HCT116 (cell line): ENCODE measurements at regions not wholly inside any gene's neighbourhood (a gene's known extent, or its start where the extent isn't known, plus 50 kb on each side); places are given as distances from the start of the nearest gene placed in this dataset.

Experiments used
- ATAC-seq: fragments of 200-7000 bp; cut with Tn5 transposase; 2 replicates; pipeline ENCODE4 v1.9.1; 2020; ENCODE audit warnings: mild to moderate bottlenecking, moderate library complexity
- BruUV-seq: library from RNA; stranded (reverse); fragments of 400-500 nt; replicated peaks from 2 replicates; lab custom pipeline; 2021; lab: Mats Ljungman, UMichigan
- CTCF ChIA-PET: fragments of 300-600 bp; sonication (Branson Sonifier 250); formaldehyde crosslinking; loops from one replicate; lab custom pipeline; 2021; ENCODE audit warnings: antibody characterized with exemption; lab: Charles Lee
- POLR2A ChIA-PET: fragments of 300-600, 350-600 bp; sonication (Branson Sonifier 250); formaldehyde crosslinking; loops from one replicate; lab custom pipeline; 2021; ENCODE audit warnings: antibody characterized with exemption; lab: Charles Lee
- RAD21 ChIA-PET, 2 experiments: fragments of 300-600 bp; sonication (Branson Sonifier 250); formaldehyde crosslinking; loops; one replicate each; lab custom pipeline; 2023; ENCODE audit warnings: low total read pairs in 2 of 2; ENCODE audit not compliant: uncharacterized antibody in 2 of 2, unreplicated experiment in 2 of 2, low non-redundant PET in 1 of 2; lab: Charles Lee
- DNase-seq: peaks from one replicate; pipeline ENCODE4 v3.0.0-alpha.2; 2010; ENCODE audit warnings: low read depth, low spot score
- H2AFZ ChIP-seq: fragments of 200-600 bp; shearing (Covaris generic), sonication (generic); 2 replicates; pipeline ENCODE4 v1.6.1; 2017; ENCODE audit warnings: low read depth, mixed run types, mixed read lengths, antibody characterized with exemption, low read length; ENCODE audit not compliant: poor library complexity, severe bottlenecking
- H3K27ac ChIP-seq: 2 replicates; pipeline ENCODE4 v1.5.1; 2012; ENCODE audit warnings: low read depth, low read length
- H3K27me3 ChIP-seq: fragments of 200-600 bp; sonication (generic); 2 replicates; pipeline ENCODE4 v1.6.1; 2016; ENCODE audit warnings: mixed run types, low read length, mixed read lengths; ENCODE audit not compliant: insufficient read depth
- H3K36me3 ChIP-seq, 2 experiments: fragments of 200-500 bp in 1 of 2; fragments of 200-600 bp in 1 of 2; sonication (Bioruptor generic) in 1 of 2; sonication (generic) in 1 of 2; 2 replicates each; pipeline versions ENCODE4 v1.5.1 to v1.6.1; 2014 to 2016; ENCODE audit warnings: low read length in 2 of 2, inconsistent platforms in 1 of 2, mixed read lengths in 1 of 2, mixed run types in 1 of 2; ENCODE audit not compliant: insufficient read depth in 2 of 2, control insufficient read depth in 1 of 2
- H3K4me1 ChIP-seq, 2 experiments: fragments of 200-600 bp in 1 of 2; sonication (generic) in 1 of 2; 2 replicates each; pipeline versions ENCODE4 v1.5.1 to v1.6.1; 2012 to 2017; ENCODE audit warnings: low read length in 2 of 2, inconsistent platforms in 1 of 2, mild to moderate bottlenecking in 1 of 2, mixed read lengths in 1 of 2, mixed run types in 1 of 2, moderate library complexity in 1 of 2; ENCODE audit not compliant: insufficient read depth in 2 of 2, control insufficient read depth in 1 of 2
- H3K4me2 ChIP-seq: fragments of 200-600 bp; sonication (generic); 2 replicates; pipeline ENCODE4 v1.6.1; 2017; ENCODE audit warnings: mixed run types, low read length, mixed read lengths
- H3K4me3 ChIP-seq, 2 experiments: fragments of 200-600 bp in 1 of 2; sonication (generic) in 1 of 2; replicated peaks in 1 of 2; 2 replicates each; pipeline ENCODE4 v1.5.1; 2011 to 2016; ENCODE audit warnings: low read length in 2 of 2, control low read depth in 1 of 2, low read depth in 1 of 2, mild to moderate bottlenecking in 1 of 2, mixed read lengths in 1 of 2, mixed run types in 1 of 2
- H3K79me2 ChIP-seq: fragments of 200-600 bp; sonication (generic); 2 replicates; pipeline ENCODE4 v1.6.1; 2017; ENCODE audit warnings: mild to moderate bottlenecking, mixed run types, low read length, moderate library complexity, mixed read lengths; ENCODE audit not compliant: insufficient read depth
- H3K9ac ChIP-seq: fragments of 200-600 bp; sonication (generic); 2 replicates; pipeline ENCODE4 v1.6.1; 2016; ENCODE audit warnings: low read length, mixed read lengths
- H3K9me2 ChIP-seq: fragments of 200-600 bp; sonication (generic), shearing (Covaris generic); 2 replicates; pipeline ENCODE4 v1.6.1; 2017; ENCODE audit warnings: mixed run types, mild to moderate bottlenecking, moderate library complexity; ENCODE audit not compliant: insufficient read depth
- H3K9me3 ChIP-seq, 2 experiments: fragments of 200-500 bp in 1 of 2; fragments of 200-600 bp in 1 of 2; sonication (Bioruptor generic) in 1 of 2; sonication (generic) in 1 of 2; 2 replicates each; pipeline ENCODE4 v1.6.1; 2014 to 2017; ENCODE audit warnings: low read length in 2 of 2, mixed read lengths in 2 of 2, inconsistent platforms in 1 of 2, low read depth in 1 of 2, mild to moderate bottlenecking in 1 of 2, mixed run types in 1 of 2, moderate library complexity in 1 of 2; ENCODE audit not compliant: control insufficient read depth in 1 of 2, insufficient read depth in 1 of 2
- H4K20me1 ChIP-seq: fragments of 200-600 bp; sonication (generic), shearing (Covaris generic); 2 replicates; pipeline ENCODE4 v1.6.1; 2017; ENCODE audit warnings: mixed run types, mild to moderate bottlenecking, moderate library complexity; ENCODE audit not compliant: insufficient read depth
- ATF3 ChIP-seq: IDR thresholded peaks from 2 replicates; pipeline ENCODE4 v1.6.1; 2012
- CBX3 ChIP-seq: IDR thresholded peaks from 2 replicates; pipeline ENCODE4 v1.6.1; 2012; ENCODE audit warnings: low read depth
- CEBPB ChIP-seq: IDR thresholded peaks from 2 replicates; pipeline ENCODE4 v1.6.1; 2012; ENCODE audit warnings: low read depth
- EGR1 ChIP-seq: IDR thresholded peaks from 2 replicates; pipeline ENCODE4 v1.6.1; 2012; ENCODE audit warnings: low read depth
- ELF1 ChIP-seq: IDR thresholded peaks from 2 replicates; pipeline ENCODE4 v1.6.1; 2012; ENCODE audit warnings: low read depth, borderline replicate concordance
- EZH2 ChIP-seq: fragments of 200-600 bp; sonication (generic); IDR thresholded peaks from 2 replicates; pipeline ENCODE4 v1.6.1; 2017; ENCODE audit warnings: antibody characterized with exemption, mixed run types
- FOSL1 ChIP-seq: IDR thresholded peaks from 2 replicates; pipeline ENCODE4 v1.6.1; 2012; ENCODE audit warnings: low read depth
- JUND ChIP-seq: IDR thresholded peaks from 2 replicates; pipeline ENCODE4 v1.6.1; 2012
- POLR2A ChIP-seq: IDR thresholded peaks from 2 replicates; pipeline ENCODE4 v1.7.0; 2011; ENCODE audit warnings: borderline replicate concordance; ENCODE audit not compliant: insufficient read depth, insufficient read length; ENCODE audit errors: extremely low read depth
- POLR2AphosphoS5 ChIP-seq: IDR thresholded peaks from 2 replicates; pipeline ENCODE4 v1.6.1; 2011; ENCODE audit warnings: mild to moderate bottlenecking, low read depth, low read length, moderate library complexity
- RAD21 ChIP-seq: IDR thresholded peaks from 2 replicates; pipeline ENCODE4 v1.6.1; 2012; ENCODE audit warnings: low read depth, mild to moderate bottlenecking
- SP1 ChIP-seq: IDR thresholded peaks from 2 replicates; pipeline ENCODE4 v1.6.1; 2012; ENCODE audit warnings: low read depth
- SRF ChIP-seq: IDR thresholded peaks from 2 replicates; pipeline ENCODE4 v1.6.1; 2012; ENCODE audit warnings: low read depth
- TCF7L2 ChIP-seq: IDR thresholded peaks from 2 replicates; pipeline ENCODE4 v1.7.0; 2011; ENCODE audit warnings: borderline replicate concordance, inconsistent platforms; ENCODE audit not compliant: insufficient read depth, insufficient read length; ENCODE audit errors: extremely low read depth
- YY1 ChIP-seq: IDR thresholded peaks from 2 replicates; pipeline ENCODE4 v1.6.1; 2011; ENCODE audit warnings: low read length, low read depth, moderate library complexity, mild to moderate bottlenecking; ENCODE audit not compliant: insufficient replicate concordance; ENCODE audit errors: extremely low read depth
- ZBTB33 ChIP-seq: IDR thresholded peaks from 2 replicates; pipeline ENCODE4 v1.6.1; 2011; ENCODE audit warnings: mild to moderate bottlenecking, low read length, moderate library complexity; ENCODE audit not compliant: insufficient replicate concordance; ENCODE audit errors: extremely low read depth
- ZFX ChIP-seq: fragments of 450-650 bp; IDR thresholded peaks from 2 replicates; pipeline ENCODE4 v1.6.1; 2017
- ZNF274 ChIP-seq: fragments of 200-500 bp; sonication (Bioruptor generic); IDR thresholded peaks from 2 replicates; pipeline ENCODE4 v1.6.1; 2014; ENCODE audit warnings: mild to moderate bottlenecking, low read depth, low read length, inconsistent platforms
- intact Hi-C: fragments of 100-400 bp; cut with micrococcal nuclease; formaldehyde crosslinking; loops from 2 replicates; pipeline ENCODE4 v1.10.0; 2022

DNA sequence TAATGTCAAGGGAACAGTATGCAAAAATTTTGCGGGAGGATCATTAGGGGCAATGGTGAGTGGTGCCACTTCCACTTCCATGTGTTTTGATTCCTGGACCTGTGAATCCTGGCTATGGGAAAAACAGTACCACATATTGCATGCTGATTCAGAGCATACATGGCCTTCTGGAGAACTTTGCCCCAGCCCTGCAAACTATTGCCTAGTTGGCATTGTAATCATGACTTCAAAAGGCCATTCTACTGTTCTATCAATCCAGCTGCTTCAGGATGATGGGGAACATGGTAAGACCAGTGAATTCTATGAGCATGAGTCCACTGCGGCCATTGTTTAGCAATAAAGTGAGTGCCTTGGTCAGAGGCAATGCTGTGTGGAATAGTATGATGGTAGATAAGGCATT lies 75.3 kb upstream of the ZC3H15 start:
- Histone ChIP-seq H4K20me1 (no peaks in the 10 kb centered on the region), H3K4me2 (no peak overlapping the region), H2AFZ (no peak overlapping the region), H3K27me3 (no peaks in the 10 kb centered on the region), H3K4me3 (no peak overlapping the region), H3K36me3 (no peaks in the 10 kb centered on the region), H3K27ac (no peak overlapping the region), H3K9me3 (no peaks in the 10 kb centered on the region), H3K4me1 (no peaks in the 10 kb centered on the region), H3K79me2 (no peaks in the 10 kb centered on the region), H3K9me2 (no peaks in the 10 kb centered on the region), H3K9ac (no peak overlapping the region)
- TF ChIP-seq EGR1 (no peak), FOSL1 (no peak), ELF1 (no peak), SP1 (no peak), ATF3 (no peak), YY1 (no peak), SRF (no peak), POLR2AphosphoS5 (no peak), EZH2 (no peak), ZBTB33 (no peak), CBX3 (no peak), CEBPB (no peak), POLR2A (no peak), RAD21 (no peak), ZNF274 (no peak), TCF7L2 (no peak), ZFX (no peak), JUND (no peak)
- ATAC-seq (no peak), DNase-seq (no peak)
- ChIA-PET RAD21 (no interaction called here), CTCF (no interaction called here), POLR2A (no interaction called here)
- no TSS peak for BruUV-seq
- intact Hi-C loops: no loop called here
